Esophagus muscularis mucosa (tissue), 4 donors: ENCODE measurements at regions not wholly inside any gene's neighbourhood (a gene's known extent, or its start where the extent isn't known, plus 50 kb on each side); places are given as distances from the start of the nearest gene placed in this dataset.

Source experiments
- DNase-seq: peaks from one replicate; pipeline ENCODE4 v3.0.0-alpha.2; 2017; ENCODE audit errors: extremely low spot score
- H3K27ac ChIP-seq, 4 donors: fragments of 200-600 bp; sonication (generic); replicated peaks in 1 of 4; 1 replicate in 3 of 4; 2 replicates in 1 of 4; pipeline ENCODE4 v1.5.1; 2016 to 2019; ENCODE audit warnings: mild to moderate bottlenecking in 1 of 4
- H3K27me3 ChIP-seq, 4 donors: fragments of 200-600 bp; sonication (generic); one replicate each; pipeline versions ENCODE4 v1.5.1 to v1.6.0; 2016 to 2019
- H3K36me3 ChIP-seq, 4 donors: fragments of 200-600 bp; sonication (generic); one replicate each; pipeline ENCODE4 v1.5.1; 2016 to 2019
- H3K4me1 ChIP-seq, 4 donors: fragments of 200-600 bp; sonication (generic); one replicate each; pipeline ENCODE4 v1.5.1; 2016 to 2019
- H3K4me3 ChIP-seq, 4 donors: fragments of 200-600 bp; sonication (generic); 1 replicate in 2 of 4; 2 replicates in 2 of 4; pipeline ENCODE4 v1.5.1; 2016 to 2019; ENCODE audit warnings: mild to moderate bottlenecking in 4 of 4, moderate library complexity in 1 of 4
- H3K9me3 ChIP-seq, 4 donors: fragments of 200-600 bp; sonication (generic); 1 replicate in 3 of 4; 2 replicates in 1 of 4; pipeline ENCODE4 v1.5.1; 2016 to 2019
- CTCF ChIP-seq, 3 experiments: fragments of 200-600 bp in 2 of 3; fragments of 450-650 bp in 1 of 3; sonication (generic) in 2 of 3; IDR thresholded peaks; one replicate each; pipeline ENCODE4 v1.5.1; 2017 to 2019; ENCODE audit warnings: antibody characterized with exemption in 3 of 3, mild to moderate bottlenecking in 2 of 3, moderate library complexity in 1 of 3
- EP300 ChIP-seq: sonication (generic); formaldehyde crosslinking; IDR thresholded peaks from one replicate; pipeline ENCODE4 v1.6.1; 2017; ENCODE audit warnings: antibody characterized with exemption
- POLR2A ChIP-seq: fragments of 450-650 bp; IDR thresholded peaks from one replicate; pipeline ENCODE4 v1.6.1; 2017; ENCODE audit warnings: antibody characterized with exemption, moderate library complexity, mild to moderate bottlenecking, low read depth
- POLR2AphosphoS5 ChIP-seq, 2 donors: sonication (generic); formaldehyde crosslinking; IDR thresholded peaks; one replicate each; pipeline ENCODE4 v1.6.1; 2017; ENCODE audit warnings: antibody characterized with exemption in 2 of 2
- WGBS: methylation state at CpG from one replicate; pipeline ENCODE4 v1.1.5; 2018; 5-methylcytosine and 5-hydroxymethylcytosine counted together
- intact Hi-C: fragments of 100-400 bp; cut with DNase I; formaldehyde crosslinking; loops from one replicate; pipeline ENCODE4 v1.15.1; 2023

GRCh38 chr1:66435541-66435940 lies 98.4 kb upstream of the SGIP1 start:
- DNase-seq = no peak
- Histone ChIP-seq H3K4me3 (no peak overlapping the region), H3K9me3 (peaks cover 0 to 14% (median 9%) of the 10 kb centered on the region in 4 donors), H3K27ac (no peak overlapping the region), H3K27me3 (no peaks in the 10 kb centered on the region), H3K36me3 (no peaks in the 10 kb centered on the region), H3K4me1 (no peaks in the 10 kb centered on the region)
- intact Hi-C loops = no loop called here
- TF ChIP-seq EP300 (no peak), CTCF (IDR thresholded peaks at IDR 0.05) (no peak), POLR2A (no peak), POLR2AphosphoS5 (IDR thresholded peaks at IDR 0.05) (no peak)
- 70% methylated on average over 1 of the region's 1 CpG for WGBS

GRCh38 chr1:66436378-66437135 lies 97.4 kb upstream of the SGIP1 start:
- peak; percentile 90 for DNase-seq
- no peak overlapping the region for H3K4me3 ChIP-seq
- H3K36me3 ChIP-seq = no peaks in the 10 kb centered on the region
- TF ChIP-seq POLR2A (no peak), EP300 (no peak), CTCF (IDR thresholded peaks at IDR 0.05) (peak in 1 of 3 experiments; percentile 8)
- peaks cover 0 to 7% (median under 1%) of the 10 kb centered on the region in 4 donors for H3K9me3 ChIP-seq
- H3K27ac ChIP-seq = no peak overlapping the region
- no peaks in the 10 kb centered on the region for H3K4me1 ChIP-seq
- WGBS = 83% methylated on average over 4 of the region's 4 CpGs
- no peaks in the 10 kb centered on the region for H3K27me3 ChIP-seq
- intact Hi-C loops = no loop called here

GRCh38 chr1:66437136-66437401 lies 96.9 kb upstream of the SGIP1 start:
- peaks cover 0 to 1% (median 0%) of the 10 kb centered on the region in 4 donors for H3K9me3 ChIP-seq
- H3K4me3 ChIP-seq = no peak overlapping the region
- no peaks in the 10 kb centered on the region for H3K4me1 ChIP-seq
- no peak for DNase-seq
- no peaks in the 10 kb centered on the region for H3K36me3 ChIP-seq
- WGBS = 92% methylated on average over 2 of the region's 2 CpGs
- TF ChIP-seq EP300 (no peak), POLR2AphosphoS5 (IDR thresholded peaks at IDR 0.05) (no peak), CTCF (IDR thresholded peaks at IDR 0.05) (no peak), POLR2A (no peak)
- H3K27me3 ChIP-seq = no peaks in the 10 kb centered on the region
- no peak overlapping the region for H3K27ac ChIP-seq
- intact Hi-C loops = no loop called here

- WGBS = 82% methylated on average over 1 of the region's 1 CpG
- intact Hi-C loops = no loop called here
- TF ChIP-seq POLR2A = no peak
- TF ChIP-seq CTCF (IDR thresholded peaks at IDR 0.05) = no peak
- TF ChIP-seq POLR2AphosphoS5 (IDR thresholded peaks at IDR 0.05) = no peak
- TF ChIP-seq EP300 = no peak
- no peaks in the 10 kb centered on the region for H3K4me1 ChIP-seq
- no peaks in the 10 kb centered on the region for H3K9me3 ChIP-seq
- no peak overlapping the region for H3K27ac ChIP-seq
- no peak overlapping the region for H3K4me3 ChIP-seq
- no peak for DNase-seq
- H3K36me3 ChIP-seq = no peaks in the 10 kb centered on the region
- no peaks in the 10 kb centered on the region for H3K27me3 ChIP-seq
Observed at GRCh38 chr1:66438062-66438461, 95.9 kb upstream of the SGIP1 start.

GRCh38 chr1:66438501-66438900 lies 95.5 kb upstream of the SGIP1 start:
- Histone ChIP-seq H3K36me3 (no peaks in the 10 kb centered on the region), H3K27me3 (no peaks in the 10 kb centered on the region), H3K4me3 (no peak overlapping the region), H3K9me3 (no peaks in the 10 kb centered on the region), H3K27ac (no peak overlapping the region), H3K4me1 (no peaks in the 10 kb centered on the region)
- DNase-seq = no peak
- intact Hi-C loops = no loop called here
- TF ChIP-seq POLR2A (no peak), POLR2AphosphoS5 (IDR thresholded peaks at IDR 0.05) (no peak), EP300 (no peak), CTCF (IDR thresholded peaks at IDR 0.05) (no peak)
- WGBS = 89% methylated on average over 7 of the region's 7 CpGs
